Retinal pigment epithelial cell (primary cell): ENCODE measurements at regions not wholly inside any gene's neighbourhood (a gene's known extent, or its start where the extent isn't known, plus 50 kb on each side); places are given as distances from the start of the nearest gene placed in this dataset.

Experiments
- DNase-seq: peaks from one replicate; pipeline ENCODE4 v3.0.0-alpha.2; 2010; ENCODE audit warnings: low read depth
- H3K4me3 ChIP-seq: 2 replicates; pipeline ENCODE4 v1.5.1; 2011; ENCODE audit warnings: mild to moderate bottlenecking, low read length, control low read depth, moderate library complexity
- CTCF ChIP-seq: conservative IDR thresholded peaks from 2 replicates; pipeline ENCODE4 v1.5.1; 2011; ENCODE audit warnings: low read depth, low read length, control low read depth, inconsistent platforms

GRCh38 chr1:117678246-117678977, 72.6 kb downstream of the TENT5C start:
- H3K4me3 ChIP-seq: no peak overlapping the region
- no peak for DNase-seq
- TF ChIP-seq CTCF: no peak

DNA sequence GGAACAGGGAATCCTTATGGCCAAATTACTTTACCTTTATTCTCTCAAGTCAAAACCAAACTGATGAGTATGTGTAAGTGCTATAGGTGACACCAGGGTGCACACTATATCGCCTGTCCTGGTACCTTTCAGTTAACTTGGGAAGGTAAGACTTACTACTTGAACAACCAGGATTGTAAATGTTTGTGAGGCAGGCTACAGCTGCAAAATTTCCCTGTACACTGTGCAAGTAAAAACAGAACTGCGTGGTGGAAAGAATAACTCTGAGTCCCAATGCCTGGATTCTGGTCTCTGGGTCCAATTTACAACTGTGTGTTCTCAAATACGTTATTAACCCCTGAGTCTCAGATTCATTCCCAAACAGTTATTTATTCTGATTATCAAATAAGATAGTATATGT, 73.5 kb downstream of the TENT5C start:
- no peak overlapping the region for H3K4me3 ChIP-seq
- no peak for TF ChIP-seq CTCF
- no peak for DNase-seq

GRCh38 chr1:117679868-117680267, 74.0 kb downstream of the TENT5C start:
- no peak for TF ChIP-seq CTCF
- DNase-seq: no peak

DNA sequence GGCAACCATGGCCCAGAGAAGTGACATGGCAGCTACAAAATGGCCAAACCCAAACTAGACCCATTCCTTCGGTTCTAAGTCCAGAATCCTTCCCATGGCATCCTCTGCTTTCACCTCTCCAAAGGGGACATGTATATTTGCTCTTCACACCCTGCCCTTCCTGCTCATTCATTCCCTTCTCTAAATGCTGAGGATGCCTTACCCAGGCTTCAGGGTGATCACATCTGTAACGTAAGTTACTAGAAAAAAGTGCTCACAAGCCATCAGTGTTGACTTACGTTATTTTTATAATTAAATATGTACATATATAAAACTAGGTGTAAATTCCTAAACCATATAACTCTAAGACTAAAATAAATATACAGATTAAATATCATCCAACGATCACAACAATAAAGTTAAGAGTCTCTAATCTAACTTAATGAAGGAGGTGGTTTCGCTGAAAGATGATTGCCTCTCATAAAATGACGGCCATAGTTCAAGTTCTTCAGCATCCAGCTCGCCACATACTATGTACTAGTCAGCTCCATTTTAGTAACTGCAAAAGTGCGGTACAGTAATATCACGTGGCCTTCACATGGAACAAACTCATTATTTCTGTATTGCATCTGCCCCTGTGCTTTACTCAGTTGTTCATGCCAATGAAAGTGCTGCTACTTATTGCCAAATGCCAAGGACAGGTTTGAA, 74.6 kb downstream of the TENT5C start:
- DNase-seq: no peak
- TF ChIP-seq CTCF: no peak

More at GRCh38 chr1:117679868-117680267, 74.0 kb downstream of the TENT5C start:
- H3K4me3 ChIP-seq: no peak overlapping the region

GRCh38 chr1:117681093-117681900, 75.4 kb downstream of the TENT5C start:
- DNase-seq: no peak
- no peak overlapping the region for H3K4me3 ChIP-seq
- TF ChIP-seq CTCF: no peak

More for the DNA sequence above, 74.6 kb downstream of the TENT5C start:
- H3K4me3 ChIP-seq: no peak overlapping the region

DNA sequence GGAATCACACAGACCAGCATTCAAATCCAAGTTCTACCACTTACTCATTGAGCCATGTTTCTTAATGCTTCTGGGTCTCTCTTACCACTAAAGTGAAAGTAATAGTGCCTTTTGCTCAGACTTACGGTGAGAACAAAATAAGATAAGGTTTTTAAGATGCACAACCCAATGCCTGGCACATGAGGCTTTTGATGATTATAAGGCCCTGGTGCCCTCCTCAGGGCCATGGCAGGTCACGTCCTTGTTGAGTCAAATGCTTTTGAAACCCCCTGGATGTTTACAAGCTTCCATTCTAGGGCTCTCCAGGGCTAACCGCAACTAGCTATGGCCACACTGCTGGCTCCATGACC, 76.0 kb downstream of the TENT5C start:
- DNase-seq: no peak
- no peak overlapping the region for H3K4me3 ChIP-seq
- TF ChIP-seq CTCF: no peak

DNA sequence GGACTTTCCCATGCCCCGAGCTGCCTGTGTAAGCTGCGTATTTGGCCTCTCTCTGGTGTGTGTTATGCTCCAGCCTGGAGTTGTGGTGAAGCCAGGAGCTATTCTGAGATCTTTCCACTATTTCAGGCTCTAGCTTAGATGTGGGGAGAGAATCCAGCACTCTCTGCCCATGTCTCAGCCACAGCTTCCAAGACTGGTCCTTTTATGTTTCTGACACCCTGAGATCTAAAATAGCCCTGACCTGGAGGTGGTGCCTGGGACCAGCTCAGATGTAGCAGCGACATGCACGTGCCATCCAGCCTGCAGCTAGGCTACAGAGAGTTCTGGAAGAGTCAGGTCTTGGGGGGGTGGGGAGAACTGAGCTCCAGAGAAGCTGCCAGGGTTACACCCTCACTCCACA, 76.5 kb downstream of the TENT5C start:
- no peak for DNase-seq
- no peak for TF ChIP-seq CTCF

More for the DNA sequence above, 76.5 kb downstream of the TENT5C start:
- H3K4me3 ChIP-seq: no peak overlapping the region
